ENCODE measurements at regions not wholly inside any gene's neighbourhood (a gene's known extent, or its start where the extent isn't known, plus 50 kb on each side); places are given as distances from the start of the nearest gene placed in this dataset.
A peak's percentile ranks its signal among the peaks of the same experiment; 100 is the strongest.

GRCh38 chr2:241943209-241943850 is 73.8 kb downstream of the RTP5 start:
- no peak for DNase-seq

- no peak for DNase-seq
Measured at GRCh38 chr2:241943961-241944575, 74.5 kb downstream of the RTP5 start.

- no peak for DNase-seq
Measured at GRCh38 chr2:241944821-241945220, 75.3 kb downstream of the RTP5 start.

- no peak for DNase-seq
Measured at GRCh38 chr2:241945311-241945710, 75.8 kb downstream of the RTP5 start.

GRCh38 chr2:241945803-241946202 is 76.3 kb downstream of the RTP5 start:
- DNase-seq = no peak

GRCh38 chr2:241946306-241947003 is 76.9 kb downstream of the RTP5 start:
- no peak for DNase-seq

GRCh38 chr2:241947004-241947350 is 77.4 kb downstream of the RTP5 start:
- no peak for DNase-seq

GRCh38 chr2:241947401-241947800 is 77.9 kb downstream of the RTP5 start:
- no peak for DNase-seq

- DNase-seq = no peak
Measured at GRCh38 chr2:241947876-241948275, 78.3 kb downstream of the RTP5 start.

GRCh38 chr2:241948299-241948897 is 78.9 kb downstream of the RTP5 start:
- no peak for DNase-seq

GRCh38 chr2:241948901-241949735 is 79.6 kb downstream of the RTP5 start:
- DNase-seq = no peak

GRCh38 chr2:241949736-241950412 is 80.3 kb downstream of the RTP5 start:
- no peak for DNase-seq

- DNase-seq = peak; percentile 71
Measured at GRCh38 chr2:241950413-241951315, 81.1 kb downstream of the RTP5 start.

GRCh38 chr2:241951316-241951700 is 81.8 kb downstream of the RTP5 start:
- DNase-seq = no peak

GRCh38 chr2:241951920-241952319 is 82.4 kb downstream of the RTP5 start:
- DNase-seq = no peak

GRCh38 chr2:241952816-241953215 is 83.3 kb downstream of the RTP5 start:
- DNase-seq = no peak

- DNase-seq = no peak
Measured at GRCh38 chr2:241953324-241953928, 83.9 kb downstream of the RTP5 start.

- DNase-seq = no peak
Measured at GRCh38 chr2:241956521-241957110, 87.1 kb downstream of the RTP5 start.

GRCh38 chr2:241957276-241957675 is 87.7 kb downstream of the RTP5 start:
- DNase-seq = no peak

GRCh38 chr2:241958818-241959545 is 89.5 kb downstream of the RTP5 start:
- DNase-seq = no peak
